PC-3 (cell line): ENCODE measurements at regions not wholly inside any gene's neighbourhood (a gene's known extent, or its start where the extent isn't known, plus 50 kb on each side); places are given as distances from the start of the nearest gene placed in this dataset.

Experiments
- EZH2 ChIP-seq: fragments of 300-600 bp; sonication (generic); IDR thresholded peaks from one replicate; pipeline ENCODE4 v1.6.1; 2017; ENCODE audit warnings: antibody characterized with exemption, mild to moderate bottlenecking, low read length; ENCODE audit not compliant: unreplicated experiment
- TF ChIP-seq, protein P1 (sequence below): fragments of 300-600 bp; sonication (generic); conservative IDR thresholded peaks from 2 replicates; pipeline ENCODE4 v1.5.1; 2017; ENCODE audit warnings: antibody characterized with exemption, low read depth, mild to moderate bottlenecking, low read length

- TF ChIP-seq, protein P1, sequence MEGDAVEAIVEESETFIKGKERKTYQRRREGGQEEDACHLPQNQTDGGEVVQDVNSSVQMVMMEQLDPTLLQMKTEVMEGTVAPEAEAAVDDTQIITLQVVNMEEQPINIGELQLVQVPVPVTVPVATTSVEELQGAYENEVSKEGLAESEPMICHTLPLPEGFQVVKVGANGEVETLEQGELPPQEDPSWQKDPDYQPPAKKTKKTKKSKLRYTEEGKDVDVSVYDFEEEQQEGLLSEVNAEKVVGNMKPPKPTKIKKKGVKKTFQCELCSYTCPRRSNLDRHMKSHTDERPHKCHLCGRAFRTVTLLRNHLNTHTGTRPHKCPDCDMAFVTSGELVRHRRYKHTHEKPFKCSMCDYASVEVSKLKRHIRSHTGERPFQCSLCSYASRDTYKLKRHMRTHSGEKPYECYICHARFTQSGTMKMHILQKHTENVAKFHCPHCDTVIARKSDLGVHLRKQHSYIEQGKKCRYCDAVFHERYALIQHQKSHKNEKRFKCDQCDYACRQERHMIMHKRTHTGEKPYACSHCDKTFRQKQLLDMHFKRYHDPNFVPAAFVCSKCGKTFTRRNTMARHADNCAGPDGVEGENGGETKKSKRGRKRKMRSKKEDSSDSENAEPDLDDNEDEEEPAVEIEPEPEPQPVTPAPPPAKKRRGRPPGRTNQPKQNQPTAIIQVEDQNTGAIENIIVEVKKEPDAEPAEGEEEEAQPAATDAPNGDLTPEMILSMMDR: no peak
- TF ChIP-seq EZH2: no peak
Observed at GRCh38 chr13:24033527-24034302, 126.8 kb upstream of the SPATA13 start.
